AG04450 (cell line): ENCODE measurements at regions not wholly inside any gene's neighbourhood (a gene's known extent, or its start where the extent isn't known, plus 50 kb on each side); places are given as distances from the start of the nearest gene placed in this dataset.

Source experiments
- CTCF ChIA-PET: fragments of 300-600, 350-600 bp; formaldehyde crosslinking; extraction: SDS; loops from one replicate; lab custom pipeline; 2022; ENCODE audit warnings: antibody characterized with exemption, inconsistent platforms; lab: Charles Lee
- POLR2A ChIA-PET: fragments of 350-600 bp; formaldehyde crosslinking; extraction: SDS; loops from one replicate; lab custom pipeline; 2021; ENCODE audit warnings: antibody characterized with exemption, inconsistent platforms; lab: Yijun Ruan, JAX
- DNase-seq: peaks from one replicate; pipeline ENCODE4 v3.0.0-alpha.2; 2011; ENCODE audit warnings: low read depth, low spot score
- H3K27ac ChIP-seq: one replicate; pipeline ENCODE4 v1.5.1; 2012; ENCODE audit warnings: low read depth, low read length, control low read depth
- H3K27me3 ChIP-seq: one replicate; pipeline ENCODE4 v1.6.0; 2012; ENCODE audit warnings: low read length; ENCODE audit not compliant: control insufficient read depth, insufficient read depth
- H3K4me3 ChIP-seq: 2 replicates; pipeline ENCODE4 v1.5.1; 2011; ENCODE audit warnings: mild to moderate bottlenecking, low read depth, low read length, control low read depth
- H3K9me3 ChIP-seq: 2 replicates; pipeline ENCODE4 v1.5.1; 2012; ENCODE audit warnings: low read length; ENCODE audit not compliant: control insufficient read depth, insufficient read depth
- TF ChIP-seq, protein P1 (sequence below): IDR thresholded peaks from 2 replicates; pipeline ENCODE4 v1.5.1; 2011; ENCODE audit warnings: low read depth, low read length, control low read depth, inconsistent platforms

DNA sequence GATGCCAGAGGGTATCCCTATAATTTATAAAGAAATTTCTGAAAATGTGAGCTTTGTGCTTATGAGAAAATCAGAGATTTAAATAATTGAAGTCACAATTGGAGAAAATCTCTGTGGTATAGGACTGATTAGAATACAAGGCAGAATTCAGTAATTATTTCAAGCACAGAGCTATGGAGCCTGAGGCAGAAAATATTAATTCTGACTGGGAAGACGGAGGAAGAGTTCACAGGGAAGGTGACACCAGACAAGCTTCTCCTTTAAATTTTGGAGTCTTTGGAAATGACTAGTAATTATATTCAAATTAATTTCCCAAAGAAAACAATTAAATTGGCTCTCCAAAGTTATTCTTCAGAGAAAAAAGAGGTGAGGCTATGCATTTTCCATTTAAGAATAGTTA is 121.5 kb downstream of the CHRM3 start:
- Histone ChIP-seq H3K27me3 (no peaks in the 10 kb centered on the region), H3K27ac (no peak overlapping the region), H3K4me3 (no peak overlapping the region), H3K9me3 (peaks cover 20% of the 10 kb centered on the region)
- ChIA-PET POLR2A (no interaction called here), CTCF (no interaction called here)
- TF ChIP-seq, protein P1, sequence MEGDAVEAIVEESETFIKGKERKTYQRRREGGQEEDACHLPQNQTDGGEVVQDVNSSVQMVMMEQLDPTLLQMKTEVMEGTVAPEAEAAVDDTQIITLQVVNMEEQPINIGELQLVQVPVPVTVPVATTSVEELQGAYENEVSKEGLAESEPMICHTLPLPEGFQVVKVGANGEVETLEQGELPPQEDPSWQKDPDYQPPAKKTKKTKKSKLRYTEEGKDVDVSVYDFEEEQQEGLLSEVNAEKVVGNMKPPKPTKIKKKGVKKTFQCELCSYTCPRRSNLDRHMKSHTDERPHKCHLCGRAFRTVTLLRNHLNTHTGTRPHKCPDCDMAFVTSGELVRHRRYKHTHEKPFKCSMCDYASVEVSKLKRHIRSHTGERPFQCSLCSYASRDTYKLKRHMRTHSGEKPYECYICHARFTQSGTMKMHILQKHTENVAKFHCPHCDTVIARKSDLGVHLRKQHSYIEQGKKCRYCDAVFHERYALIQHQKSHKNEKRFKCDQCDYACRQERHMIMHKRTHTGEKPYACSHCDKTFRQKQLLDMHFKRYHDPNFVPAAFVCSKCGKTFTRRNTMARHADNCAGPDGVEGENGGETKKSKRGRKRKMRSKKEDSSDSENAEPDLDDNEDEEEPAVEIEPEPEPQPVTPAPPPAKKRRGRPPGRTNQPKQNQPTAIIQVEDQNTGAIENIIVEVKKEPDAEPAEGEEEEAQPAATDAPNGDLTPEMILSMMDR = no peak
- no peak for DNase-seq

DNA sequence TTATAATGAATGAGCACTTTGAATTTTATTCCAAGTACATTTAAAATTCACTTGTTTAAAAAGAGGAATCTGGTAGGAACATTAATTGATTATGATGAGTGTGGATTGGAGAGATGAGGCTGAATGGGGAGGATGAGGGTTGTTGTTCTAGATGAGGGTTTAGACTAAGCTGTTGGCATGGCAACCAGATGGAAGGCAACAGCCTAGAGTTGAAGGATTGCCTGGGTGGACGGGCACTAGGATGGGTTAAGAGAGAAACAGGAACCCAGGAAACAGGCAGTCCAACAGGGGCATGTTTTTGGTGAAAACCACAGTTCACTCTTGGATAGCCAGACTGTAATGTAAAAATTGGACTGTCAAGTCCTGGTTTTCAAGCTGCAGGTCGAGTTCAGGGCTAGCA is 125.5 kb downstream of the CHRM3 start:
- Histone ChIP-seq H3K27me3 (no peaks in the 10 kb centered on the region), H3K4me3 (no peak overlapping the region), H3K27ac (no peak overlapping the region), H3K9me3 (peaks cover 15% of the 10 kb centered on the region)
- CTCF ChIA-PET = no interaction called here
- POLR2A ChIA-PET = no interaction called here
- DNase-seq = no peak
- TF ChIP-seq, protein P1 = no peak

DNA sequence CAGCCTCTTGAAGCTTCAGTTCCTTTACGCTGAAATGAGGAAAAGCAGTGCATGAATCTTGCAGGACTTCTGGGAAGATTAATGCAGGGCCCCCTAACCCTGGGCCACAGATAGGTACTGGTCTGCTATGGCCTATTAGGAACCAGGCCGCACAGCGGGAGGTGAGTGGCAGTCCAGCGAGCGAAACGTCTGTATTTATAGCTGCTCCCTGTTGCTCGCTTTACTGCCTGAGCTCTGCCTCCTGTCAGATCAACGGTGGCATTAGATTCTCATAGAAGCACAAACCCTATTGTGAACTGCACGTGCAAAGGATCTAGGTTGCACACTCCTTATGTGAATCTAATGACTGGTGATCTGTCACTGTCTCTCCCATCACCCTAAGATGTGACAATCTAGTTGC is 130.2 kb downstream of the CHRM3 start:
- TF ChIP-seq, protein P1 = no peak
- no peak overlapping the region for H3K27ac ChIP-seq
- CTCF ChIA-PET = no interaction called here
- no peak for DNase-seq
- POLR2A ChIA-PET = no interaction called here
- H3K27me3 ChIP-seq = no peaks in the 10 kb centered on the region
- no peak overlapping the region for H3K4me3 ChIP-seq
- peaks cover 11% of the 10 kb centered on the region for H3K9me3 ChIP-seq

DNA sequence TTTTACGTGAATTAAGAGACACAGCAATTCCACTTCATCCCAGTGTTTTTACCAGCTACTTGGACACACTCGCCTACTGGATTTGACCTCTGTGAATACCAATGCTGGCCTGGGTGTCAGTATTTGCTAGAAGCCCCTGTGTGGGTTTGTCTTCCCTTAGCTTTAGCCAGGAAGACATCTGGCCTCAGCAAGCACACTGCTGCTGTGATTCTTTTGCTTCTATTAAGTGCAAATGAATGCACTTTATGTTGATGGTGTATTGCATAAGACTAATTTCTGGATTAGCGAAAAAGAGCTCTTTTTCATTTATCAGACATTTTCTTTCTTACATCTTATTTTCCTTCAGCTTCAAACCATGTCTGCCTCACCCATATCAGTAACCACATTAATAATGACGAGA is 140.0 kb downstream of the CHRM3 start:
- POLR2A ChIA-PET = no interaction called here
- no peaks in the 10 kb centered on the region for H3K27me3 ChIP-seq
- H3K4me3 ChIP-seq = no peak overlapping the region
- peaks cover 15% of the 10 kb centered on the region for H3K9me3 ChIP-seq
- H3K27ac ChIP-seq = no peak overlapping the region
- CTCF ChIA-PET = no interaction called here
- TF ChIP-seq, protein P1 = no peak
- no peak for DNase-seq

DNA sequence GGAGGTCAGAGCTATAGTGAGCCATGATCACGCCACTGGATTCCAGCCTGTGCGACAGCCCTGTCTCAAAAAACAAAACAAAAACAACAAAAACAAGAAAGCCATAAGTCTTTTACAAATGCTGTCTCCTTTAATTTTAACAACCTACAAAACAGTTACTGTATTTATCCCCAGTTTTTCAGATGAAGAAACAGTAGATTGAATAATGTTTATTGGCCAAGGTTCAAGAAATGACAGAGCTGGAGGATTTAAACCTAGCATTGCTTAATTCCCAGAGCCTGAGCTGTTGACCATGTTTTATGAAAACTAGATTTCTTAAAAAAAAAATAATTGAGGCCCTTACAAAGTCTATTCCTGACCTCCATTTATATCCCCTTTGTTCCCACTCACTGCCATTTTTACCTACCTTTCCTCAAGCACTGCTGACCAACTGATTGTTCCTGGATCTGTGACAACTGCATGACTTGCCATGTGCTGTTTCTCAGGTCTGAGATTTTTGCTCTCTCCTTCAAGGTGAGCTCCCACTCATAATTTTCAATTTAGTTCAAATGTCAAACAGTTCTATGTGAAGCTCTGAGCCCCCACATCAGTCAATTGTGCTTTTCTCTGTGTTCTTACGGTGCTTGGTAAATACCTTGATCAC is 140.8 kb downstream of the CHRM3 start:
- DNase-seq = no peak
- no peaks in the 10 kb centered on the region for H3K27me3 ChIP-seq
- no peak overlapping the region for H3K4me3 ChIP-seq
- CTCF ChIA-PET = no interaction called here
- H3K9me3 ChIP-seq = peaks cover 15% of the 10 kb centered on the region
- no peak overlapping the region for H3K27ac ChIP-seq
- TF ChIP-seq, protein P1 = no peak
- POLR2A ChIA-PET = no interaction called here
